GM12892 (cell line): ENCODE measurements at regions not wholly inside any gene's neighbourhood (a gene's known extent, or its start where the extent isn't known, plus 50 kb on each side); places are given as distances from the start of the nearest gene placed in this dataset.

Source experiments
- POLR2A ChIP-seq: IDR thresholded peaks from 2 replicates; pipeline ENCODE4 v1.6.1; 2011; ENCODE audit warnings: low read depth, low read length, control low read depth
- POLR2AphosphoS5 ChIP-seq: IDR thresholded peaks from 2 replicates; pipeline ENCODE4 v1.6.1; 2011; ENCODE audit warnings: low read depth, low read length, control low read depth
- TAF1 ChIP-seq: IDR thresholded peaks from 2 replicates; pipeline ENCODE4 v1.6.1; 2011; ENCODE audit warnings: low read depth, mild to moderate bottlenecking, control low read depth, low read length, borderline replicate concordance

DNA sequence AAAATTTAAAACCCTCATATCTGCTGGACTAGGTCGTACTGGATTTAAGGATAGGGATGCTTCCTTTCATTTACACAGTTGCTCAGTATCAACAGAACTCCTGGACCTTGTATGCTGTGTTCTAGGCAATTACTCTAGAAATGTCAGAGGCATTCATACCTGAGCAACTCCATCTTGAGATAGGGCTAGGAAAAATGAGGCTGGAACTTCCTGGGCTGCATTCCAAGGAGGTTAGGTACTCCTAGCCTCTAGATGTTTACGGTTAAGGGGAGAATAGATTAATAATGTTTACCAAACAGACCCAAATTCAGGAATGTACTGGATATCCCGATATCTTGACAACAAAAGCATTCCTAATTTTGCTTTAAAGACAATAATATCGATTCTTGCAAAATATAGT is 84.7 kb upstream of the NLGN4X start:
- TF ChIP-seq POLR2A, result no peak
- TF ChIP-seq TAF1, result no peak
- TF ChIP-seq POLR2AphosphoS5, result no peak
